WTC11 (cell line): ENCODE measurements at regions not wholly inside any gene's neighbourhood (a gene's known extent, or its start where the extent isn't known, plus 50 kb on each side); places are given as distances from the start of the nearest gene placed in this dataset.

Experiments
- ATAC-seq: fragments of 200-7000 bp; cut with Tn5 transposase; 2 replicates; pipeline ENCODE4 v1.10.0; 2021; ENCODE audit warnings: mild to moderate bottlenecking, moderate library complexity
- CTCF ChIA-PET: fragments of 300-600 bp; sonication (Branson Sonifier 250); formaldehyde crosslinking; loops from one replicate; lab custom pipeline; 2021; ENCODE audit warnings: antibody characterized with exemption; lab: Charles Lee
- POLR2A ChIA-PET: fragments of 350-600 bp; sonication (Branson Sonifier 250); formaldehyde crosslinking; loops from one replicate; lab custom pipeline; 2021; ENCODE audit warnings: antibody characterized with exemption; lab: Charles Lee
- DNase-seq: peaks from one replicate; pipeline ENCODE4 v3.0.0; 2021; ENCODE audit warnings: low spot score
- H3K27ac Mint-ChIP-seq: 2 replicates; pipeline ENCODE4 v1.8.0; 2021; ENCODE audit warnings: mixed read lengths
- H3K27me3 Mint-ChIP-seq: 2 replicates; pipeline ENCODE4 v1.8.0; 2021; ENCODE audit warnings: low read depth, mild to moderate bottlenecking, moderate library complexity, mixed read lengths
- H3K36me3 Mint-ChIP-seq: 2 replicates; pipeline ENCODE4 v1.8.0; 2021; ENCODE audit warnings: mixed read lengths
- H3K4me1 Mint-ChIP-seq: 2 replicates; pipeline ENCODE4 v1.8.0; 2022; ENCODE audit warnings: mixed read lengths
- H3K4me3 Mint-ChIP-seq: 2 replicates; pipeline ENCODE4 v1.8.0; 2021; ENCODE audit warnings: mild to moderate bottlenecking, moderate library complexity, mixed read lengths
- H3K9me3 Mint-ChIP-seq: 2 replicates; pipeline ENCODE4 v1.8.0; 2021; ENCODE audit warnings: mixed read lengths
- ATF1 ChIP-seq: sonication (generic); formaldehyde crosslinking; IDR thresholded peaks from 2 replicates; pipeline ENCODE4 v1.8.1; 2023; ENCODE audit warnings: mild to moderate bottlenecking, moderate library complexity, missing genetic modification reagents
- CBFB ChIP-seq: sonication (generic); formaldehyde crosslinking; IDR thresholded peaks from 2 replicates; pipeline ENCODE4 v1.8.1; 2022; ENCODE audit warnings: mild to moderate bottlenecking, low read depth, missing genetic modification reagents
- CTCF ChIP-seq: fragments of 200-600 bp; IDR thresholded peaks from 2 replicates; pipeline ENCODE4 v1.8.0; 2022; ENCODE audit warnings: antibody characterized with exemption
- E2F1 ChIP-seq: sonication (generic); formaldehyde crosslinking; IDR thresholded peaks from 2 replicates; pipeline ENCODE4 v1.8.0; 2022; ENCODE audit warnings: mild to moderate bottlenecking, missing genetic modification reagents
- E2F4 ChIP-seq: sonication (generic); formaldehyde crosslinking; IDR thresholded peaks from 2 replicates; pipeline ENCODE4 v1.8.1; 2022; ENCODE audit warnings: low read depth, mild to moderate bottlenecking, moderate library complexity, missing genetic modification reagents, borderline replicate concordance
- FOXP4 ChIP-seq: sonication (generic); formaldehyde crosslinking; IDR thresholded peaks from 2 replicates; pipeline ENCODE4 v1.8.0; 2022; ENCODE audit warnings: mild to moderate bottlenecking, missing genetic modification reagents
- GRHL2 ChIP-seq: fragments of 250-450 bp; sonication (Bioruptor Pico); IDR thresholded peaks from 2 replicates; pipeline ENCODE4 v1.8.0; 2022; ENCODE audit warnings: mild to moderate bottlenecking, moderate library complexity; ENCODE audit not compliant: insufficient replicate concordance, severe bottlenecking
- HMGXB4 ChIP-seq: sonication (generic); formaldehyde crosslinking; IDR thresholded peaks from 2 replicates; pipeline ENCODE4 v1.8.1; 2023; ENCODE audit warnings: mild to moderate bottlenecking, moderate library complexity, missing genetic modification reagents
- MLX ChIP-seq: sonication (generic); formaldehyde crosslinking; IDR thresholded peaks from 2 replicates; pipeline ENCODE4 v1.8.1; 2023; ENCODE audit warnings: mild to moderate bottlenecking, missing genetic modification reagents, moderate library complexity
- NFATC4 ChIP-seq: fragments of 250-450 bp; sonication (Bioruptor Pico); IDR thresholded peaks from 2 replicates; pipeline ENCODE4 v1.9.0; 2021; ENCODE audit warnings: mild to moderate bottlenecking
- PRRX2 ChIP-seq: fragments of 250-450 bp; sonication (Bioruptor Pico); IDR thresholded peaks from 2 replicates; pipeline ENCODE4 v1.8.0; 2021; ENCODE audit warnings: mild to moderate bottlenecking
- SOX15 ChIP-seq: fragments of 250-450 bp; sonication (Bioruptor Pico); IDR thresholded peaks from 2 replicates; pipeline ENCODE4 v1.9.0; 2021; ENCODE audit warnings: mild to moderate bottlenecking
- STAT6 ChIP-seq: sonication (generic); formaldehyde crosslinking; conservative IDR thresholded peaks from 2 replicates; pipeline ENCODE4 v1.8.1; 2023; ENCODE audit warnings: mild to moderate bottlenecking, low read depth, missing genetic modification reagents, moderate library complexity
- TEAD1 ChIP-seq: sonication (generic); formaldehyde crosslinking; IDR thresholded peaks from 2 replicates; pipeline ENCODE4 v1.8.0; 2022; ENCODE audit warnings: mild to moderate bottlenecking, missing genetic modification reagents
- TP53 ChIP-seq: sonication (generic); formaldehyde crosslinking; IDR thresholded peaks from 2 replicates; pipeline ENCODE4 v1.8.1; 2023; ENCODE audit warnings: mild to moderate bottlenecking, missing genetic modification reagents
- USF1 ChIP-seq: sonication (generic); formaldehyde crosslinking; IDR thresholded peaks from 2 replicates; pipeline ENCODE4 v1.8.0; 2022; ENCODE audit warnings: mild to moderate bottlenecking, missing genetic modification reagents
- ZBTB43 ChIP-seq: sonication (generic); formaldehyde crosslinking; IDR thresholded peaks from 2 replicates; pipeline ENCODE4 v1.8.1; 2023; ENCODE audit warnings: mild to moderate bottlenecking, missing genetic modification reagents
- ZNF219 ChIP-seq: sonication (generic); formaldehyde crosslinking; IDR thresholded peaks from 2 replicates; pipeline ENCODE4 v1.8.0; 2023; ENCODE audit warnings: missing genetic modification reagents, mild to moderate bottlenecking, borderline replicate concordance
- ZNF396 ChIP-seq: fragments of 250-450 bp; sonication (Bioruptor Pico); IDR thresholded peaks from 2 replicates; pipeline ENCODE4 v1.8.0; 2021; ENCODE audit warnings: mild to moderate bottlenecking, moderate library complexity, borderline replicate concordance
- ZNF671 ChIP-seq: fragments of 250-450 bp; sonication (Bioruptor Pico); IDR thresholded peaks from 2 replicates; pipeline ENCODE4 v1.8.0; 2021; ENCODE audit warnings: mild to moderate bottlenecking

- ChIA-PET CTCF (no interaction called here), POLR2A (no interaction called here)
- Mint-ChIP-seq H3K9me3 (peaks cover 15% of the 10 kb centered on the region), H3K27me3 (no peaks in the 10 kb centered on the region), H3K36me3 (no peaks in the 10 kb centered on the region), H3K4me3 (no peak overlapping the region), H3K27ac (no peak overlapping the region), H3K4me1 (peaks cover 10% of the 10 kb centered on the region)
- ATAC-seq (no peak), DNase-seq (no peak)
- TF ChIP-seq E2F4 (CRISPR knock-in tag) (no peak), ZNF396 (CRISPR knock-in tag) (no peak), ZNF219 (CRISPR knock-in tag) (no peak), STAT6 (CRISPR knock-in tag) (no peak), CBFB (CRISPR knock-in tag) (no peak), GRHL2 (no peak), ZBTB43 (no peak)
Measured at GRCh38 chr5:152329207-152329606, 75.9 kb downstream of the NMUR2 start.

- POLR2A ChIA-PET, result no interaction called here
- ATAC-seq (no peak), DNase-seq (no peak)
- H3K4me1 Mint-ChIP-seq, result no peaks in the 10 kb centered on the region
- H3K36me3 Mint-ChIP-seq, result no peaks in the 10 kb centered on the region
- TF ChIP-seq E2F1 (no peak), SOX15 (CRISPR knock-in tag) (no peak), ATF1 (CRISPR knock-in tag) (no peak), NFATC4 (CRISPR knock-in tag) (no peak), CTCF (no peak), TP53 (CRISPR knock-in tag) (no peak), GRHL2 (no peak), TEAD1 (CRISPR knock-in tag) (no peak), HMGXB4 (CRISPR knock-in tag) (no peak), USF1 (no peak), FOXP4 (CRISPR knock-in tag) (no peak), ZNF671 (no peak), PRRX2 (CRISPR knock-in tag) (no peak), MLX (CRISPR knock-in tag) (no peak)
- no peaks in the 10 kb centered on the region for H3K9me3 Mint-ChIP-seq
- H3K4me3 Mint-ChIP-seq, result no peak overlapping the region
- CTCF ChIA-PET, result interaction anchor here (1.7 kb wide), 1 partner anchor 34 kb away, joined by 7 read pairs; no protein-coding TSS in a partner anchor
- H3K27ac Mint-ChIP-seq, result no peak overlapping the region
- H3K27me3 Mint-ChIP-seq, result peaks cover 16% of the 10 kb centered on the region
Measured at GRCh38 chr5:152315942-152316341, 89.1 kb downstream of the NMUR2 start.
